ENCODE measurements at regions not wholly inside any gene's neighbourhood (a gene's known extent, or its start where the extent isn't known, plus 50 kb on each side); places are given as distances from the start of the nearest gene placed in this dataset.

DNA sequence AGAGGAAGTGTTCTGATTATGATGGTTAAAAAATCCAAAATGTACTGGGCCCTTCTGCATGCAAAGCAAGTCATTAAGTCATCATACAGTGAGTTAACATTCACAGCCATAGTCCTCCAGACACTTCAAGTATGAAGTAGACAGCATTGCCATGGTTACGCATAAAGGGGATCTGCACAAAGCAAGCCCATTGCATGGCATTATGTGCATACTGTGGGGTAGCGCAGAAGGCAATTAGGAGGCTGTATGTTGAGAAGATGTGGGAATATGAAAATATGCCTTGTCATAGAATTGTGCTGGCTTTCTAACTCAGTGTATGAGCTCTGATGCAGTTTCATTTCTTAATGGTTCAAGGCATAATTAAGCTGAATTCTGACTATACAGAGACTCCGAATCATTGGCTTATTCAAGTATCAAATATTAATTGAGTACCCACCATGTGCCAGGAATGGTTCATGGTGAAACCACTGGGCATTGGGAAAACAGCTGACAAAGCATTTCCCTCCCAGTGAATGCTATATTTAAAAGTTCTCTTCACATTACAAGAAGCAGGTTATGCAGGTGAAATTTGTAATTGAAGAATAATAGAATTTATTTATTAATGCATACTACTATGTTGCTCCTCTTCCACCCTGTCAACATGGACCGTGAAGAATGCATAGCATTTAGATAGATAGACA lies 588.9 kb downstream of the ZNF674 start:
- TF ChIP-seq CTCF (IDR thresholded peaks at IDR 0.05) (no peak), EP300 (IDR thresholded peaks at IDR 0.05) (no peak), POLR2AphosphoS5 (IDR thresholded peaks at IDR 0.05) (no peak)
